ENCODE measurements at regions not wholly inside any gene's neighbourhood (a gene's known extent, or its start where the extent isn't known, plus 50 kb on each side); places are given as distances from the start of the nearest gene placed in this dataset.

- Mint-ChIP-seq H3K27ac (no peak overlapping the region), H3K27me3 (ENCODE audit: insufficient read depth) (no peaks in the 10 kb centered on the region), H3K36me3 (ENCODE audit: low read depth) (no peaks in the 10 kb centered on the region), H3K4me1 (ENCODE audit: low read depth) (peaks cover 18% of the 10 kb centered on the region), H3K4me3 (no peak overlapping the region), H3K9me3 (no peaks in the 10 kb centered on the region)
- no peak for DNase-seq
- no peak for TF ChIP-seq CTCF (IDR thresholded peaks at IDR 0.05)
Measured at GRCh38 chr6:9606435-9607134, 808.3 kb downstream of the TFAP2A start.

DNA sequence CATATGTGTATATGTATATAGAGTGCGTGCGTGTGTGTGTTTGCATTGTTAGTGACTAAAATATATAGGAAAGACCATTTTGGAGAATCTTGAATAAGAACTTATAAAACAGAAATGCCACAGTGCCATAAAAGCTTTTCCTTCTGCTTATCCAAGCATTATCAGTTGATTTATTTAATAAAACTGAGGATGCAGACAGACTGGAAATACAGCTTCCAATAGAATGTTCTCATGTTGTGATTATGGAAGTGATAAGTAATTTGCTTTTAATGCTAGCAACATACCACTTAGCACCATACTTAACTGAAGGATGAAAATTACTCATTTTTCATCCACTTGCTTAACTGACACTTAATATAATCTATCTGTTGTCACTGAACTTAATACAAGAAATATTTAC lies 820.1 kb downstream of the TFAP2A start:
- peaks cover 7% of the 10 kb centered on the region; the same call in 1 of the 2 replicates for H3K4me1 Mint-ChIP-seq (ENCODE audit: low read depth)
- no peak for DNase-seq
- no peak overlapping the region for H3K27ac Mint-ChIP-seq
- TF ChIP-seq CTCF (IDR thresholded peaks at IDR 0.05), result no peak
- H3K4me3 Mint-ChIP-seq, result no peak overlapping the region
- H3K36me3 Mint-ChIP-seq (ENCODE audit: low read depth), result no peaks in the 10 kb centered on the region
- no peaks in the 10 kb centered on the region for H3K27me3 Mint-ChIP-seq (ENCODE audit: insufficient read depth)
- H3K9me3 Mint-ChIP-seq, result no peaks in the 10 kb centered on the region

- H3K27ac Mint-ChIP-seq, result no peak overlapping the region
- TF ChIP-seq CTCF (IDR thresholded peaks at IDR 0.05), result no peak
- H3K4me1 Mint-ChIP-seq (ENCODE audit: low read depth), result peaks cover 7% of the 10 kb centered on the region; the same call in 1 of the 2 replicates
Measured at GRCh38 chr6:9593554-9593953, 821.3 kb downstream of the TFAP2A start.

GRCh38 chr6:9583753-9584352 lies 831.0 kb downstream of the TFAP2A start:
- H3K4me3 Mint-ChIP-seq, result no peak overlapping the region
- H3K27ac Mint-ChIP-seq, result no peak overlapping the region; the same call in 1 of the 2 replicates
- no peaks in the 10 kb centered on the region for H3K9me3 Mint-ChIP-seq
- H3K36me3 Mint-ChIP-seq (ENCODE audit: low read depth), result no peaks in the 10 kb centered on the region
- peaks cover 4% of the 10 kb centered on the region; the same call in 1 of the 2 replicates for H3K27me3 Mint-ChIP-seq (ENCODE audit: insufficient read depth)
- no peak; the same call in 1 of the 2 replicates for TF ChIP-seq CTCF (IDR thresholded peaks at IDR 0.05)
- peaks cover 9% of the 10 kb centered on the region for H3K4me1 Mint-ChIP-seq (ENCODE audit: low read depth)
- DNase-seq, result no peak

More at GRCh38 chr6:9593554-9593953, 821.3 kb downstream of the TFAP2A start:
- peak; percentile 9 for DNase-seq
- Mint-ChIP-seq H3K36me3 (ENCODE audit: low read depth) (no peaks in the 10 kb centered on the region), H3K4me3 (no peak overlapping the region), H3K9me3 (no peaks in the 10 kb centered on the region), H3K27me3 (ENCODE audit: insufficient read depth) (no peaks in the 10 kb centered on the region)

- DNase-seq, result no peak
- Mint-ChIP-seq H3K4me3 (no peak overlapping the region), H3K36me3 (ENCODE audit: low read depth) (no peaks in the 10 kb centered on the region), H3K4me1 (ENCODE audit: low read depth) (peaks cover 9% of the 10 kb centered on the region), H3K27me3 (ENCODE audit: insufficient read depth) (peaks cover 4% of the 10 kb centered on the region; the same call in 1 of the 2 replicates), H3K9me3 (no peaks in the 10 kb centered on the region), H3K27ac (no peak overlapping the region)
- TF ChIP-seq CTCF (IDR thresholded peaks at IDR 0.05), result no peak
Measured at GRCh38 chr6:9581155-9581554, 833.7 kb downstream of the TFAP2A start.

Data from HFFc6 (cell line).